ENCODE measurements at regions not wholly inside any gene's neighbourhood (a gene's known extent, or its start where the extent isn't known, plus 50 kb on each side); places are given as distances from the start of the nearest gene placed in this dataset.

- H3K27ac ChIP-seq, result no peak overlapping the region
- no peak for TF ChIP-seq CTCF (IDR thresholded peaks at IDR 0.05)
- H3K4me3 ChIP-seq, result no peak overlapping the region
- H3K9me3 ChIP-seq, result no peaks in the 10 kb centered on the region
- intact Hi-C loops (cut with DNase I), result loop anchor here (10.0 kb wide), 1 partner anchor 207 kb away; no protein-coding TSS in a partner anchor
- no peak for DNase-seq
- peaks cover 8% of the 10 kb centered on the region for H3K36me3 ChIP-seq
- H3K4me1 ChIP-seq, result peaks cover 18% of the 10 kb centered on the region
- H3K27me3 ChIP-seq (ENCODE audit: low read depth), result no peaks in the 10 kb centered on the region
- no peak for ATAC-seq
Measured at GRCh38 chr12:123037791-123038190, 57.3 kb downstream of the ARL6IP4 start.

GRCh38 chr12:123036466-123037285, 56.2 kb downstream of the ARL6IP4 start:
- Histone ChIP-seq H3K36me3 (peaks cover 8% of the 10 kb centered on the region), H3K27me3 (ENCODE audit: low read depth) (no peaks in the 10 kb centered on the region), H3K27ac (no peak overlapping the region), H3K4me3 (no peak overlapping the region), H3K4me1 (peaks cover 14% of the 10 kb centered on the region), H3K9me3 (no peaks in the 10 kb centered on the region)
- TF ChIP-seq CTCF (IDR thresholded peaks at IDR 0.05), result no peak
- DNase-seq, result no peak
- intact Hi-C loops (cut with DNase I), result loop anchor here (10.0 kb wide), 1 partner anchor 208 kb away; no protein-coding TSS in a partner anchor
- ATAC-seq, result no peak

GRCh38 chr12:123035841-123036240, 55.4 kb downstream of the ARL6IP4 start:
- Histone ChIP-seq H3K27ac (no peak overlapping the region), H3K4me1 (peaks cover 14% of the 10 kb centered on the region), H3K4me3 (no peak overlapping the region), H3K27me3 (ENCODE audit: low read depth) (no peaks in the 10 kb centered on the region), H3K9me3 (no peaks in the 10 kb centered on the region), H3K36me3 (peaks cover 8% of the 10 kb centered on the region)
- DNase-seq, result no peak
- TF ChIP-seq CTCF (IDR thresholded peaks at IDR 0.05), result no peak
- ATAC-seq, result no peak
- intact Hi-C loops (cut with DNase I), result loop anchor here (10.0 kb wide), 1 partner anchor 209 kb away; no protein-coding TSS in a partner anchor

GRCh38 chr12:123034865-123035264, 54.4 kb downstream of the ARL6IP4 start:
- Histone ChIP-seq H3K27ac (no peak overlapping the region), H3K4me1 (peaks cover 14% of the 10 kb centered on the region), H3K4me3 (no peak overlapping the region), H3K9me3 (no peaks in the 10 kb centered on the region), H3K36me3 (peaks cover 8% of the 10 kb centered on the region), H3K27me3 (ENCODE audit: low read depth) (no peaks in the 10 kb centered on the region)
- DNase-seq (no peak), ATAC-seq (no peak)
- no peak for TF ChIP-seq CTCF (IDR thresholded peaks at IDR 0.05)
- intact Hi-C loops (cut with DNase I), result loop anchor here (10.0 kb wide), 1 partner anchor 210 kb away; no protein-coding TSS in a partner anchor

GRCh38 chr12:123034022-123034541, 53.6 kb downstream of the ARL6IP4 start:
- H3K36me3 ChIP-seq, result peaks cover 8% of the 10 kb centered on the region
- no peak overlapping the region for H3K4me3 ChIP-seq
- no peak for TF ChIP-seq CTCF (IDR thresholded peaks at IDR 0.05)
- H3K27ac ChIP-seq, result no peak overlapping the region
- DNase-seq (no peak), ATAC-seq (no peak)
- intact Hi-C loops (cut with DNase I), result loop anchor here (10.0 kb wide), 1 partner anchor 211 kb away; no protein-coding TSS in a partner anchor
- no peaks in the 10 kb centered on the region for H3K9me3 ChIP-seq
- H3K27me3 ChIP-seq (ENCODE audit: low read depth), result no peaks in the 10 kb centered on the region
- peaks cover 14% of the 10 kb centered on the region for H3K4me1 ChIP-seq

All from lower lobe of right lung (tissue), 2 donors.